ENCODE measurements at regions not wholly inside any gene's neighbourhood (a gene's known extent, or its start where the extent isn't known, plus 50 kb on each side); places are given as distances from the start of the nearest gene placed in this dataset.
"Not testable (repeated sequence)": the region's sequence is repeated elsewhere in the genome, so short reads cannot be mapped to it uniquely, and the experiment has no call there.

DNA sequence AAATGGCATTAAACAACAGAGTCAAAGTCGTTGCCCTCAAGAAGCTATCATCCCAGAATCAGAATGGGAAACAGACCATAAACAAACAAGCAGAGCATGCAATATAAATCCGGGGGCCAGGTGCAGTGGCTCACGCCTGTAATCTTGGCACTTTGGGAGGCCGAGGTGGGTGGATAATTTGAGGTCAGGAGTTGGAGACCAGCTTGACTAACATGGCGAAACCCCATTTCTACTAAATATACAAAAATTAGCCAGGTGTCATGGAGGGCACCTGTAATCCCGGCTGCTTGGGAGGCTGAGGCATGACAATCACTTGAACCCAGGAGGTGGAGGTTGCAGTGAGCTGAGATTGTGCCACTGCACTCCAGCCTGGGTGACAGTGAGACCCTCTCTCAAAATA is 249.8 kb downstream of the CYRIA start:
- in situ Hi-C loops (cut with MboI; ENCODE audit: low sequenced_read_pairs), result not testable (repeated sequence)

DNA sequence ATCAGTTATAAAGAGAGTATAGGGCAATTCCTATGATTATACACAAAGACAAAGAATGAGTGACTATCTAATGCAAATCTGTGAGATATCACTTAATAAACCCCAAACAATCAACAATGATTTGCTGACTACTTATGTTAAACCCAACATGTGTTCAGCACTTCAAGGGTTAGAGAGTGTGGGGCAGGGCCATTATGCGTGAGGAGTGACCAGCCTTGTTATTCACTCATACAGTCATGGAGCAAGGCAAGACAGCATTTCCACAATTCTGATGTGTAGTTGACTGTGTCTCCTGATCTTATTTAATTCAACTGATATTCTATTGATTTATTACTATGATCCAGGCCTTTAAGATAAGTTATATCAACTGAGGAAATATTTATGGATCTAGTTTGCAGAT is 251.7 kb downstream of the CYRIA start:
- in situ Hi-C loops (cut with MboI; ENCODE audit: low sequenced_read_pairs), result no loop called here

DNA sequence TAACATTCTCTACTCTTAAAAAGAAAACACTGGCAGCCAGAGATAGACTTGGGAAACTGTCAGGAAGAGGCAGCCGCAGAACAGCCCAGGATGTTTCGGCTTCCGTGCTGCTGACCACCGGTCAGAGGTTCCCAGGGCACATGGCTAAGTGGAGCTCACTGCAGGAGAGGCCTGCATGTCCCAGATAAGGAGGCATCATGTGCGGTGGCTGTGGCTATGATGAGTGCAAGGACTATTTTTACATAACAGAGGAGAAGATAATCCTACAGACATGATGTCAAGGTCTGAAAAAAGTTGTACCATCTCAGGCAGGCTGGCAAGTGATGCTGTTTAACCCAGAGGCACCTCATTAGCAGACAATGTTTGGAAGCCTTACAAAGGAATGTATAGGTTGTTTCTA is 252.3 kb downstream of the CYRIA start:
- in situ Hi-C loops (cut with MboI; ENCODE audit: low sequenced_read_pairs), result no loop called here

DNA sequence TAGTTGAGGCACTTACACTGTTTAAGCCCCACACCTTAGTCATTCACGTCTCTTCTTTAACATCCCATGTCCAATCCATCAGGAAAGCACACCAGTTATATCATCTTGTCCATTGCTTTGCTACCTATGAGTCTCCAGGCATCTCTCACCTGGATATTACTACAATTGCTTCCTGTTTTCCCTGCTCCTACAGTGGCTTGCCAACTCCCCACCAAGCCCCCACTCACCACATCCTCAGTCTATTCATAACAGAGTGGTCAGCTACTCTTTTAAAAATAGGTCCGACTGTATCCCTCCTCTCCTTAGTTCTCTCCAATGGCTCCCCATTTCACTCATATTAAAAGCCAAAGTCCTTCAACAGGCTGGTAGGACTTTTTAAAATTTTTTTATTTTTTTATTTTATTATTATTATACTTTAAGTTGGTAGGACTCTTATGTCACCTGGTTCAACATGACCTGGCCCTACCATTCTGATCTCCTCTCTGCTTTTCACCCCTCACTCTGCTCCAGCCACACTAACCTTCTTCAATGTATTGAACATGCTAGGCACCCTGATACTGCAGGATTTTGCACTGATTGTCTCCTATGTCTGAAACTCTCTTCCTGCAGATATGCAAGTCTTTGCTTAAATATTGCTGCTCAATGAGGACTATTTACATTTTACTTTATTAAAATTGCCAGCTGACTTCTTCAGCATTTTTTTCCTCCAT is 253.2 kb downstream of the CYRIA start:
- in situ Hi-C loops (cut with MboI; ENCODE audit: low sequenced_read_pairs), result no loop called here

DNA sequence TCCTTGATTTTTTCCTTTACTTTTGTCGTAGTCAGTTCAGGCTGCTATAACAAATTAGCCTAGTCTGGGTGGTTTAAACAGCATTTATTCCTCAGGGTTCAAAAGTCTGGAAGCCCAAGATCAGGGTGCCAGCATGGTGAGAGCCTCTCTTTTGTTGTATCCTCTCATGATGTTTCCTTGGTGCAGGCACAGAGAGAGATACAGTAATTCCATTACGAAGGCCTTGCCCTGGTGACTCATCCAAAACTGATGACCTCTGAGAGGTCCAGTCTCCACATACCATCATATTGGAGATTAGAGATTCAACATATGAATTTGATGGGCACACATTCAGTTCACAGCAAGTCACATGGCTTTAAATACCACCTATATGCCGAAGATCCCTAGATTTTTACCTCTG is 253.8 kb downstream of the CYRIA start:
- in situ Hi-C loops (cut with MboI; ENCODE audit: low sequenced_read_pairs), result no loop called here

DNA sequence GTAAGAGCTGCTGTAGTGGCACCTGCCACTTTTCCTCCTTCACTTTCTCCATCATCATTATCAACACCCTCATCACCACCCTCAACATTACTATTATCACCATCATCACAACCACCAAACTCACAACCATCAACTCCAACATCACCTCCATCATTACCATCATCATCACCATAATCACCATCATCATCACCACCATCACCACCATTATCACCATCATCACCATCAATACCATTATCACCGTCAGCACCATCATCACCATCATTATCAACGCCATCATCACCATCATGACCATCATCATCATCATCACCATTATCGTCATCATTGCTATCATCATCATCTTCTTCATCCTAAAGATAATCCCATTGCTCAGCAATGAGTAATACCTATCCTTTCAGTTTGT is 255.8 kb downstream of the CYRIA start:
- in situ Hi-C loops (cut with MboI; ENCODE audit: low sequenced_read_pairs), result no loop called here

DNA sequence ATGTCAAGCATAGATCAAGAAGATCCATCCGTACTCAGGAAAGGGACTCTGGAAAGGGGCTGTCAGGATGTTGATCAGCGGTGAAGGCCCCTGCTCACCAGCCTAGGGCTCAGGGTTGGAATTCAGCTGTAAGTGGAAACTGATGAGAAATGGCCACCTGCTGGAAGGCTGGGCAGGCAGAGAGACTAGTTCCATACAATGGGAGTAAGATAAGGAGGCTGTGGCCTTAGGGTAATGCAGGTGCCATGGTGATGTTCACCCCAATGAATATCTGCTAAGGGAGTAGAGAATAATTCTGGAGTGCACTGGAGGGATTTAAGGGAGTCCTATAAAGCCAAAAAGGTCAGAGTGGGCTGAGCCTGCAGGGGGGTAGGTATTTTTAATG is 256.6 kb downstream of the CYRIA start:
- in situ Hi-C loops (cut with MboI; ENCODE audit: low sequenced_read_pairs), result no loop called here

DNA sequence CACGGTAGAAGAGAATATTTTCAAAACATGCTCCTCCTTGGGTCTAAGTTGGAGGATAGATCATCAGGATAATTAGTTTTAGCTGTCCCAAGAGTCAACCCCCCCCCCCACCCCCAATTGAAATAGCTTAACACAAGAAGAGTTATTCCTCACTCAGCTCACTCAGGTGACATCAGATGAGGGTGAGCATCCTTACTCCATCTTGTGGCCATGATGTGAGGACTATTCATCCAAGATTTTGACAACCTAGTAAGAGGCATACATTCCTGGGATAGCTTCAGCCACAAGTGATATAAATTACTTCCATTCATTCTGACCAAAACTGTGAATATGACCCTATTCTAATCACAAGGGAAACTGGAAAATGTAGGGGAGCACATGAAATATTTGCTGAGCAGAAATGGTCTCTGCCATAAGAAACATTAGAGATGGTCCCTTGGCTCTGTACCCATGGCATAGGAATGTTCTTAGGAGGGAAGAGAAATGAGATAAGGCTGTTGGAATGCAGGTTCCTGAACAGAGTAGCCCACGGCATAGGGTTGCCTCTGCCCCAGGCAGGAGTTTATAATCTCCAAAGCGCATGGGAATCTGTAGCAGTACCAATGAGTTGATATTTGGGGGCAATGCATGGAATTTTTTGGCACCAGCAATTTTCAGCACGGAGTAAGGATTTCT is 257.2 kb downstream of the CYRIA start:
- in situ Hi-C loops (cut with MboI; ENCODE audit: low sequenced_read_pairs), result no loop called here

DNA sequence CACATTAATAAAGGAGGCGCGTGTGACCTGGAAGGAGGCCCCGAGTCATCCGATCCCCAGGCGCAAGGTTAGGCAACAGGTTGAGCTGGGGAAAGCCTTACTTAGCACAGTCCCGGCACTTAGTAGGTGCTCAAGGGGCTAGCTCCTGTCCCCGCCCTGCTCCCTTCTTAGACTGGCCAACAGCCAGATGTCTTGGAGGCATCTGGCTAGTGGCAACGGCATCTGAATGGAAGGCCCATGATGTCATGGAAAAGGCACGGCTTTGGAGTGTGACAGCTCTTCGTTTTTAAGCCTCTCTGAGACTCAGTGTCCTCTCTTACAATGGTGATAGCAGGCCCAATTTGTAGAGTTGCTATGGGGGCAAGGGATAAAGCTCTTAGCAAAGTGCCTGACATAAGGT is 258.3 kb downstream of the CYRIA start:
- in situ Hi-C loops (cut with MboI; ENCODE audit: low sequenced_read_pairs), result no loop called here

DNA sequence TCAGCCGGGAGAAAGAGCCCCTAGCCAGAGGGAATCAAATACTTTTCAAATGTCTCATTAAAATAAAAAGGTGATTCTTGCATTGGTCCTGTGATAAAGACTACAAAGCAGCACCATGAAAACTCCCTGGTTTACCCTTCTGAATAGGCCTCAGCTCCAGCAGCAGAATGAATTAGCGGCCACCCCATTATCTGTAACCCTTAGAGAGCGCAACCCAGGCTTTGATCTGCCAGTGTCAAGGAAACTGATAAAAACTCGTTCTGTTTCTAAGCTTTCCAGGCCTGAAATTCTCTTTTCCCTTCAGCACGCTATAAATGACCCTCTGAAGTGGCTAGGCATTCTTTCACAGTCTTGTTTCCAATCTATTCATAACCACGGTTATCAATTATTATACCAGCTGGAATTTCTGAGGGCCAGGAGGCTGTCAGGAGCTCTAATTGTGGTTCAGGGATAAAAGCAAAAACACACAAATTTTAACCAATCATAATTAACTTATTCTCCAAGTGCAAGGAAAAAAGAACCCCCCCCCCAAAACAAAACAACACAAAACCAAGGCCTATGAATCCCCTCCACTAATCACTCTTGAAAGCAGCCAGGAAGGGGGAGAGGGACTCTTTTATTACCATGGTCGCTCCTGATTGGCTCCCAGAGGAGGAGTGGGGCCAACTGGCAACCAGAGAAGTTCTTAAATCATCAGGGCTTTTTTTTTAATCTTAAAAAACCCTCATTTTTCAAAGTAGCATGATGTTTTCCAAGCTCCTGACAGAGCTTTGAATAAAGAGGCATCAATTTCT is 258.9 kb downstream of the CYRIA start:
- in situ Hi-C loops (cut with MboI; ENCODE audit: low sequenced_read_pairs), result no loop called here

DNA sequence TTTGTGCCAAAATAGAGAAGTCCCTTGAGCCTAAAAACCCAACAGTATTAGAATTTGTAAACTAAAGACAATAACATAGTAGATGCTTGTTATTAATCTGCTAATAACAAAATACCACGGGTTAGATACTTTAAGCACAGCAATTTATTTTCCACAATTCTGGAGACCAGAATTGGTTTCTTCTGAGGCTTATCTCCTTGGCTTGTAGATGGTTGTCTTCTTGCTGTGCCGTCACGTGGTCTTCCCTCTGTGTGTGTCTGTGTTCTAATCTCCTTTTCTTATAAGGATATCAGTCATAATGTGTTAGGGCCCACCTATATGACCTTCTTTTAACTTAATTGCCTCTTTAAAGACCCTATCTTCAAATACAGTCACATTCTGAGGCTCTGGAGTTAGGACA is 260.1 kb downstream of the CYRIA start:
- in situ Hi-C loops (cut with MboI; ENCODE audit: low sequenced_read_pairs), result no loop called here

DNA sequence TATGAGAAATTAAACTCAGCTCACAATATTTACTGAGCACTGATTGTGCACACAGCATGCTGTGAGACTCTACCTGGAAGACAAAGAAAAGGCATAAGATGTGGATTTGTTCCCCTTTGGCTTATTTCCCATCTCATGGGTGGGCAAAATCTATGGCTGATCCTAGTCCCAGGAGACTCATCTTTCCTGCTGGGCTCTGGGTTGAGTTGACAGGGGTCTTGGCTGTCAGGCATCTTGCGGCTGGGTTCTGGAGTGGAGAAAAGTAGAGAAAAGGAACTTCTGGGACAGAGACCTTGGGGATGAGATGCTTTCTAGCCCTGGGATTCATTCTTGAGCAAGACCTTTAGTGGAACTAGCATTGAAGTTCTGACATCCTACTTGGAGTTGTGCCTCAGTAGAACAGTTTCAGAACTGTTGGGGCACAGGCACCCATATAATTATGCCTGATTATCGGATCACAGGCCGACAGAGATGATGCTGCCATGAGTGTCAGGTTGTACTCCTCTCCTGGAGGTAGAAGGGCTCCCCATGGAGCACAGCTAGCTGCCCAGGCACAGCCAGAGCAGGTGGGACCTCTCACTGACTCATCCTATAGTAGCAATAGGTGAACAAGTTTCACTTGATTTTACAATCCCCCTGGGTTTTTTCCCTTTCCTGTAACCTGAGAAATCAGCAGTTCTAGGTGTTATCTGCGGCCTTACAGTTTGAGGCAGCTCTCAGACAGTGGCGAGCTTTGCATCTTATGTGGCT is 260.9 kb downstream of the CYRIA start:
- in situ Hi-C loops (cut with MboI; ENCODE audit: low sequenced_read_pairs), result no loop called here

DNA sequence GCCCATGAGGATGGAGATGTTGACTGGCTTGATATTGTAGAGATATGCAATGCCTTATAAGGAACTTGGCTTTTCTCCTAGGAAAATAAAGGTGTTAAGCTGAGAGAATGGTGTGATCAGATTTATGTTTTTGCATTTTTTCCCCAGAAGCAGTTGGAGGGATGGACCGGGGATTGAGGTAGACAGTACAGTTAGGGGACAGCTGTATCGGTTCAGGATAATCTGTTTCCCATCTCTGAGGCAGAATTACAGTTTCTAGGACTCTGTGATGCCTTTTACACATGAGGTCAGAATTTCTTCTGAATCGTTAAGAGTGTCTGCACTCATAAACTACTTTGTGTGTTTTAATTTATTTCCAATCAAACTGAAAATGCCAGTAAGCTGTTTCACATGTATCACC is 261.5 kb downstream of the CYRIA start:
- in situ Hi-C loops (cut with MboI; ENCODE audit: low sequenced_read_pairs), result no loop called here

DNA sequence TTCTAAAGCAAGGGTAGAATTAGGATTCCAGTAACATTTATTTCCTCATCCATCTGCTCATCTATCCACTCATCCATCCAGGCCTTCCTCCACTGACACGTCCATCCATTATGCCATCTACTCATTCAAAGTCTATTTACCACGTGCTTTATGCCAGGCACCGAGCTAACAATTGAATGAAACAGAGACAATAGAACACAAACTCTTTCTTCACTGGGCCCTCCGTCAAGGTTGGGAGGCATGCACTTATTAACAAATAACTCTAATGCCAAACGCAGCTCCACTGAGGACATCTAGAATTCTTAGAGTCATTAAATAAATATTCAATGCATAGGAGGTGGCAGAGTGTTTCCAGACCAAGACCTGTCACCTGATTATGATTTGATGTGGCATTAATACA is 262.7 kb downstream of the CYRIA start:
- in situ Hi-C loops (cut with MboI; ENCODE audit: low sequenced_read_pairs), result no loop called here

DNA sequence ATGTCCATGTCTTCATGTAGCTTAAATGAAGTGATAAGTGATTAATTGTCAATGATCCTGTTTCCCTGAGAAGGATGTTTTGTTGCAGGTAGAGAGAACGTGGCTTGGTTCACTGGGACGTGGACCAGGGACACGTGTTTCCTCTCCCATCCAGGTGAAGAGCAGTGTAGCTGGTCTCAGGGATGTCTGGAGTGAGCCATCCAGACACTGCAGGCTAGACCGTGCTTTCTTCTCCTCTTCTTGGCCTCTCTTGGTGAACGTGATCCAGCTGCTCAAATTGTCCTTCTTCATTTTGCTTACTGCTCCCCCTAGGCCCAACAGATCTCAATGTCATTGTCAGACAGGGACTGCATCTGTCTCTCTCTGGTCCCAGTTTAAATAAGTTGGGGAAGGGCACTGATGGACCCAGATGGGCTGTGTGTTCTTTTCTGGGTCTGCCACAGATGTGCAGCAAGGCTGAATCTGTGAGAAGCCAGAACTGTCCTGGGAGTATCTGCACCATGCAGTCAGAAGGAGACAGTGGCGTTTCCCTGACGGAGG is 263.8 kb downstream of the CYRIA start:
- in situ Hi-C loops (cut with MboI; ENCODE audit: low sequenced_read_pairs), result no loop called here

DNA sequence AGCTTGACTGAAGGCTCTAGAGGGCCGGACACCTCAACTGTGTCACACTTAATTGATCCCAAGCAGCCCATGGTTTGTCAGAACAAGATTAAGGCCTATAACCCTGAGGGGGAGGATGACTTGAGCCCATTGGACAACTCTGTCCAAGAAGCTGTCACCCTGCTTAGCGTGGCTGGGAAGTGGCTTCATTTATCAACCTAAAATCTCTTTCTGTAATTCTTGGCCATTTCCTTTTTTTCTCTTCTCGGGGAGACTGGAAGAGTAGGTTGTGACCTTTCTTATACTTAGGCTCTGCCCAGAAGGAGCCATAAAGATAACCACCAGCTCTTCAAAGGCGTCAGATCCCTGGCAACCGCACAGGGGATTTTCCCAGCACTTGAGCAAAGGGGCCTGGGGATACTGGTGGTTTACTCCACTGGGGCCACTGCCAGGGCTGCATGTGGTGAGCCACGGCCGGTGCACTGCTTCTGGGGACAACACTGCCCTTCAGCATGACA is 265.5 kb downstream of the CYRIA start:
- in situ Hi-C loops (cut with MboI; ENCODE audit: low sequenced_read_pairs), result no loop called here

DNA sequence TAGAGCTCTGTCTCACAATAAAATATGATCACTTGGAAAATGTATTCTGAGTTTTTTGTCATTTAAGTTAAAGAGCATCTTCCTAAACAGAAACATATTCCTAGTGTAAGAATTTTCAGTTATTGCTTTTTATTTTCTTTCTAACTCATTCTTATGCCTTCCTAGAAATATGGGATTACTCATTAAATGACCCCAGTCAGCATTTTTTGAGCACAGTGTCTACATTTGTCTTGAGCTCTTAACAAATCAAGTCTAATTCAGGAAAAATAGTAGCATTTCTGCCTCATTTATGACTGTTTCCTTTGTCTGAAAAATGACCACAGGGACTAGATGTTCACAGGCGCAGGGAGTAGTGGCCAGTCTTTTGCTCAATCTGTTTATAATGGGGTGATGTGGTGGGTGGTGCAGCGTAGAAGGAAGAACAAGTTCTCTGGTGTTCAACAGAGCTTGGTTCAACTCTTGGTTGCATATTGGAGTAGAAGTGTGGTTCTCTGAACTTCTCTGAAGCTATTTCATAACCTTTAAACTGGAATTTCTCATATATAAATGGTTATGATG is 267.1 kb downstream of the CYRIA start:
- in situ Hi-C loops (cut with MboI; ENCODE audit: low sequenced_read_pairs), result no loop called here

DNA sequence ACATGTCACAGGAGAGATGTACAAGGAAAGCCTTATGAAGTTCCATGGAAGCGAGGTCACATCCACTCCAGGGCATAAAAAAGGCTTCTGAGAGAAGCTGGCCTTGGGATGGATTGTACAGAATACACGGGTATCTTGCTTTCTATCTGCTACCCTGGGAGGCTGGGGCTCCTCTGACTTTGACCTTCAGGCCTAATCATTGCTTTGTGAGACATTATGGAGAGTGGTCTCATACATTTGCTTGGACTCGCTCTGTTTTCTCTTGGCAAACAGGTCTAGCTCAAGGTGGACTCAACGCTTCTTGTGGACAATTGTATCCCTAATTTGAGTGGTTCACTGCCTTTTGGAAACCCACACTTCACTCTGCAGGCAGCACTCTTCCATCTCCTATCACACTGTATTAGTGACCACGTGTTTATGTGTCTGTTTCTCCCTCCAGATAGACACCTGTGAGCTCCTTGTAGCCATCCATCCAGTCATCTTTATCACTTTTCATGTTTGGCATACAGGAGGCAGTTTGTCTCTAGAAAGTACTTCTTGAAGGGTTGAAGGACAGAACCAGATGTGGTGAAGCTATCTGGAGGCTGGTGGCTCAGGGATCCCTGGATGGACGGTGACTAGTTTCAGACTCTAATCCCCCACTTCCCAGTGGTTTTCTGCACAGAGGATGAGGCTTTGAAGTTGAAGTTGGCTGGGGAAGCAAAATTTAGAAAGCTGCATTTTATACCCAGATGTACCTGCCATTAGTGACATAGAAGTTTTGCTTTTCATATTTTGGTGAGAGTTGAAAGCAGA is 267.8 kb downstream of the CYRIA start:
- in situ Hi-C loops (cut with MboI; ENCODE audit: low sequenced_read_pairs), result no loop called here

DNA sequence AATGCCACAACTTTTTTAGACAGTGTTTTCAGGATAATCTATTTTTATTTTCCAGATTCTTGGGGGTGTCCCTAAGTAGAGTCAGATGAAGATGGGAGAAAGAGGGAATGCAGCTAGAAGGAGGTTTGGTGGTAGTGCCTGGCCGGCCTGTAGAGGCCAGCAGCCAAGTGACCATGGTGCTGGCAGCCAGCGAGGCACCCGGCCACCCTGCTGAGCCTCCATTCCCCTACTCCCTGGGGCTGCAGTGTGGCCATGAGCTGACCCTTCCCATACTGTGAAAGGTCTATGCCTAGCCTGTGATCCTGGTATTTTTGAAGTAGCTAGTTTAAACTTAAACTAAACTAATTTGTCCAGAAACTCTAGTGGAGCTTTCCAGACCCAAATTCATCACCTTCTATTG is 268.6 kb downstream of the CYRIA start:
- in situ Hi-C loops (cut with MboI; ENCODE audit: low sequenced_read_pairs), result no loop called here

DNA sequence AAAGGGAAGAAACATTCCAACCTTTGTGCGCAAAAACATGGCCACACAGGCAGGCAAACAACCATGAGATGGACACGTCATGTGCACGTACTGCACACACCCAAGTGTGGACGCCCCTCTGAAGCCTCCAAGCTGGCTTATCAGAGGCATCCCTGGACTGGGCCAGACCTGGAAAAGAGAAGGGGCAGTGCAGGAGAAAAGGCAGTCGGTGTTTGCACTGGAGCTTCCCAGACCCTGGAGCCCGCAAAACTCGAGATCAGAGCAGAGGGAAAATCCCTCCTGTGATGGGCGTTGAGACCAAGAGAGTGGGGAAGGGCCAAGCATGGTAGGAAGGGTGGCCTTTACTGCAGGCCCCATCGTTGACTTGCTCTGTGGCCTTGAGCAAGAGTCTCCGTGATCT is 269.5 kb downstream of the CYRIA start:
- in situ Hi-C loops (cut with MboI; ENCODE audit: low sequenced_read_pairs), result no loop called here
